ENCODE measurements at regions not wholly inside any gene's neighbourhood (a gene's known extent, or its start where the extent isn't known, plus 50 kb on each side); places are given as distances from the start of the nearest gene placed in this dataset.

GRCh38 chr4:111797455-111798163, 347.6 kb upstream of the FAM241A start:
- no peak for TF ChIP-seq CTCF (IDR thresholded peaks at IDR 0.05)
- Mint-ChIP-seq H3K36me3 (ENCODE audit: low read depth) (no peaks in the 10 kb centered on the region), H3K9me3 (no peaks in the 10 kb centered on the region), H3K4me1 (peaks cover 38% of the 10 kb centered on the region), H3K27ac (peak overlapping the region; percentile 58), H3K4me3 (no peak overlapping the region), H3K27me3 (ENCODE audit: low read depth, poor library complexity) (no peaks in the 10 kb centered on the region)
- no peak for DNase-seq

GRCh38 chr4:111798840-111799239, 346.4 kb upstream of the FAM241A start:
- Mint-ChIP-seq H3K27me3 (ENCODE audit: low read depth, poor library complexity) (no peaks in the 10 kb centered on the region), H3K9me3 (no peaks in the 10 kb centered on the region), H3K4me1 (peaks cover 27% of the 10 kb centered on the region), H3K4me3 (no peak overlapping the region), H3K27ac (no peak overlapping the region), H3K36me3 (ENCODE audit: low read depth) (no peaks in the 10 kb centered on the region)
- no peak for DNase-seq
- peak; percentile 37 for TF ChIP-seq CTCF (IDR thresholded peaks at IDR 0.05)

- Mint-ChIP-seq H3K9me3 (no peaks in the 10 kb centered on the region), H3K4me3 (no peak overlapping the region), H3K27me3 (ENCODE audit: low read depth, poor library complexity) (no peaks in the 10 kb centered on the region), H3K36me3 (ENCODE audit: low read depth) (no peaks in the 10 kb centered on the region), H3K4me1 (peaks cover 25% of the 10 kb centered on the region), H3K27ac (no peak overlapping the region)
- DNase-seq = no peak
- TF ChIP-seq CTCF (IDR thresholded peaks at IDR 0.05) = no peak
These were observed 344.7 kb upstream of the FAM241A start for GRCh38 chr4:111800551-111800950.

GRCh38 chr4:111802191-111802590, 343.1 kb upstream of the FAM241A start:
- H3K27ac Mint-ChIP-seq = no peak overlapping the region
- DNase-seq = no peak
- no peak overlapping the region for H3K4me3 Mint-ChIP-seq
- H3K27me3 Mint-ChIP-seq (ENCODE audit: low read depth, poor library complexity) = no peaks in the 10 kb centered on the region
- H3K4me1 Mint-ChIP-seq = peaks cover 20% of the 10 kb centered on the region
- TF ChIP-seq CTCF (IDR thresholded peaks at IDR 0.05) = no peak
- H3K36me3 Mint-ChIP-seq (ENCODE audit: low read depth) = no peaks in the 10 kb centered on the region
- no peaks in the 10 kb centered on the region for H3K9me3 Mint-ChIP-seq

GRCh38 chr4:111806331-111806730, 338.9 kb upstream of the FAM241A start:
- H3K4me1 Mint-ChIP-seq = peaks cover 26% of the 10 kb centered on the region
- H3K4me3 Mint-ChIP-seq = no peak overlapping the region
- H3K9me3 Mint-ChIP-seq = no peaks in the 10 kb centered on the region
- peak; percentile 12 for DNase-seq
- TF ChIP-seq CTCF (IDR thresholded peaks at IDR 0.05) = peak; percentile 21
- no peaks in the 10 kb centered on the region for H3K27me3 Mint-ChIP-seq (ENCODE audit: low read depth, poor library complexity)
- H3K36me3 Mint-ChIP-seq (ENCODE audit: low read depth) = no peaks in the 10 kb centered on the region
- no peak overlapping the region for H3K27ac Mint-ChIP-seq

- Mint-ChIP-seq H3K36me3 (ENCODE audit: low read depth) (no peaks in the 10 kb centered on the region), H3K27me3 (ENCODE audit: low read depth, poor library complexity) (no peaks in the 10 kb centered on the region), H3K4me1 (peaks cover 26% of the 10 kb centered on the region), H3K9me3 (no peaks in the 10 kb centered on the region), H3K4me3 (no peak overlapping the region), H3K27ac (peak overlapping the region; percentile 33)
- no peak for DNase-seq
- no peak for TF ChIP-seq CTCF (IDR thresholded peaks at IDR 0.05)
These were observed 337.7 kb upstream of the FAM241A start for GRCh38 chr4:111807576-111807975.

Measured in nephron progenitor cell (in vitro differentiated cells).